ENCODE measurements at regions not wholly inside any gene's neighbourhood (a gene's known extent, or its start where the extent isn't known, plus 50 kb on each side); places are given as distances from the start of the nearest gene placed in this dataset.

DNA sequence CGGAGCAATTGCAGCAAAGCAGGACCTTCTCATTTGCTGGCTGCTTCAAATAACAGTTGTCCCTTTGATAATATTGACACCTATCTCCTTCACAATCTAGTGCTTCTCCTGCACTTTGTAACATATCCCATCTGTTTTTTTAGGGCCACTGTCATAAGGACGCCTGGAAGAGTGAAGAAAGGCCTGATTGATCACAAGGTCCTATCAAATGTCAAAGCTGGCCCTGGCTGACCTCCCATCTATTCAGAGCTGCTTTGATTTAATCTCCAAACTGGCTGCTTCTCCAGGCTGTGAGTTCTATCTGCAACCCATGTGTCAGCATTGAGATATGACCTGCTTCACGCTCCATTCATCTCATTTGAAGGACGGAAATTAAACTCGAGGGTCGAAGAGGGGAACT lies 601.2 kb upstream of the KCNMB2 start:
- TF ChIP-seq, protein P1, sequence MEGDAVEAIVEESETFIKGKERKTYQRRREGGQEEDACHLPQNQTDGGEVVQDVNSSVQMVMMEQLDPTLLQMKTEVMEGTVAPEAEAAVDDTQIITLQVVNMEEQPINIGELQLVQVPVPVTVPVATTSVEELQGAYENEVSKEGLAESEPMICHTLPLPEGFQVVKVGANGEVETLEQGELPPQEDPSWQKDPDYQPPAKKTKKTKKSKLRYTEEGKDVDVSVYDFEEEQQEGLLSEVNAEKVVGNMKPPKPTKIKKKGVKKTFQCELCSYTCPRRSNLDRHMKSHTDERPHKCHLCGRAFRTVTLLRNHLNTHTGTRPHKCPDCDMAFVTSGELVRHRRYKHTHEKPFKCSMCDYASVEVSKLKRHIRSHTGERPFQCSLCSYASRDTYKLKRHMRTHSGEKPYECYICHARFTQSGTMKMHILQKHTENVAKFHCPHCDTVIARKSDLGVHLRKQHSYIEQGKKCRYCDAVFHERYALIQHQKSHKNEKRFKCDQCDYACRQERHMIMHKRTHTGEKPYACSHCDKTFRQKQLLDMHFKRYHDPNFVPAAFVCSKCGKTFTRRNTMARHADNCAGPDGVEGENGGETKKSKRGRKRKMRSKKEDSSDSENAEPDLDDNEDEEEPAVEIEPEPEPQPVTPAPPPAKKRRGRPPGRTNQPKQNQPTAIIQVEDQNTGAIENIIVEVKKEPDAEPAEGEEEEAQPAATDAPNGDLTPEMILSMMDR (IDR thresholded peaks at IDR 0.05; ENCODE audit: low read length) = no peak
- no peak for TF ChIP-seq EZH2 (optimal IDR thresholded peaks at IDR 0.05; ENCODE audit: low read depth, low read length)
- no peak for TF ChIP-seq EZH2phosphoT487 (IDR thresholded peaks at IDR 0.05; ENCODE audit: low read length)

Measured in MM.1S (cell line).